Memory B cell (primary cell): ENCODE measurements at regions not wholly inside any gene's neighbourhood (a gene's known extent, or its start where the extent isn't known, plus 50 kb on each side); places are given as distances from the start of the nearest gene placed in this dataset.

Experiments
- ATAC-seq: fragments of 150-1000 bp; cut with Tn5 transposase; 2 replicates; pipeline ENCODE4 v1.10.0; 2021; ENCODE audit warnings: low read depth, mild to moderate bottlenecking, moderate library complexity
- DNase-seq, 2 donors: peaks; one replicate each; pipeline ENCODE4 v3.0.0; 2022; ENCODE audit warnings: low spot score in 2 of 2
- H3K27ac Mint-ChIP-seq: one replicate; pipeline ENCODE4 v1.8.0; 2022; ENCODE audit warnings: mild to moderate bottlenecking, moderate library complexity, mixed read lengths
- H3K27me3 Mint-ChIP-seq: one replicate; pipeline ENCODE4 v1.8.0; 2022; ENCODE audit warnings: mixed read lengths
- H3K36me3 Mint-ChIP-seq: one replicate; pipeline ENCODE4 v1.8.0; 2022; ENCODE audit warnings: mild to moderate bottlenecking, mixed read lengths
- H3K4me1 Mint-ChIP-seq: one replicate; pipeline ENCODE4 v1.8.0; 2022; ENCODE audit warnings: mixed read lengths
- H3K4me3 Mint-ChIP-seq: one replicate; pipeline ENCODE4 v1.8.0; 2022; ENCODE audit warnings: mild to moderate bottlenecking, moderate library complexity, mixed read lengths
- H3K9me3 Mint-ChIP-seq: one replicate; pipeline ENCODE4 v1.8.0; 2022; ENCODE audit warnings: mixed read lengths

DNA sequence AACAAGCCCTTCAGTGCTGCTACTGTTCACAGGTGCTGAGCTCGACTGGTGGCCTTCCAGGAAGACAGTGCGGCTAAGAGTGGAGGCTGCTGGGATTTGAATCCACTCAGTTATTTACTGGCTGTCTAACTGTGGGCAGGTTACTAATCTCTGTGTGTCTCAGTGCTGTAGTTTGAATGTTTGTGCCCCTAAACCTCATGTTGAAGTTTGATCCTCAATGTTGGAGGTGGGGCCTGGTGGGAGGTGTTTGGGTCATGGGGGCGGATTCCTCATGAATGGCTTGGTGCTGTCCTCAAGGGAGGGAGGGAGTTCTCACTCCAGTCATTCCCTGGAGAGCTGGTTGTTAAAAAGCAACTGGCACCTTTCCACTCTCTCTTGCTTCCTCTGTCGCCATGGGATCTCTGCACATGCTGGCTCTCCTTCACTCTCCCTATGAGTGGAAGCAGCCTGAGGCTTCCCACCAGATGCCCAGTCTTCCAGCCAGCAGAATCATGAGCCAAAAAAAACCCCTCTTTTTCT lies 334.8 kb downstream of the RPS6KC1 start:
- no peaks in the 10 kb centered on the region for H3K4me1 Mint-ChIP-seq
- H3K27ac Mint-ChIP-seq: no peak overlapping the region
- H3K36me3 Mint-ChIP-seq: no peaks in the 10 kb centered on the region
- H3K4me3 Mint-ChIP-seq: no peak overlapping the region
- H3K9me3 Mint-ChIP-seq: peaks cover 3% of the 10 kb centered on the region
- peaks cover 2% of the 10 kb centered on the region for H3K27me3 Mint-ChIP-seq
- ATAC-seq (no peak), DNase-seq (no peak)

DNA sequence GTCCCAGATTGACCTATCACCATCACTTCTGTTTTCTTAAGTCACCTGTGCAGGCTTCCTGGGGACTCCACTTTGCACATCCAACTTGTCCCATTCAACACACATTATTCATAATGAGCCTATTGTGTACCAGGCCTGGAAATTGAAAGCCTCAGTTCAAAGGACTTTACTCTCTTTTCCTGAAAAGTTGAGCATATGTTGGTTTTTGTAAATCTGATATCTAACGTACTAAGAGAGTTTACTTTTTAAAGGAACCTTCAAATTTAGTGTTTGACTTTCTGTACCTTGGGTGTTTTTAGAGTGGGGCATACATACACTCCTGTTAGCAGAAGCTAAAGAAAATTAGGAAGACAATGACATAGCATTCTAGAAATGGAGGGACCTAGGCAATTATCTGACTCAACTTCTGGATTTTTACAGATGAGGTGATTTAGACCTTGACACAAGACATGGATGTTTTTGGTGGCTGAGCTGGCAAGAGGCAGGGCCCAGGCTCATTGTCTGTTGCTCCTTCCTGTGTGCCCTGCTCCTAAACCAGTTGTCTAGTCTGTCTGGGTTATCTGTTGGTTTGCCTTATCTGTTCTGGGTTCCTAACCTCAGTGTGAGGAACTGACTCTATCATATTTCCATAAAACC lies 336.5 kb downstream of the RPS6KC1 start:
- Mint-ChIP-seq H3K4me3 (no peak overlapping the region), H3K36me3 (no peaks in the 10 kb centered on the region), H3K4me1 (no peaks in the 10 kb centered on the region), H3K9me3 (peaks cover 3% of the 10 kb centered on the region), H3K27me3 (peaks cover 4% of the 10 kb centered on the region), H3K27ac (no peak overlapping the region)
- ATAC-seq (no peak), DNase-seq (no peak)

GRCh38 chr1:213388199-213388598 lies 337.2 kb downstream of the RPS6KC1 start:
- Mint-ChIP-seq H3K27me3 (peaks cover 4% of the 10 kb centered on the region), H3K4me1 (no peaks in the 10 kb centered on the region), H3K4me3 (no peak overlapping the region), H3K27ac (no peak overlapping the region), H3K9me3 (peaks cover 3% of the 10 kb centered on the region), H3K36me3 (no peaks in the 10 kb centered on the region)
- no peak for ATAC-seq
- DNase-seq: no peak

DNA sequence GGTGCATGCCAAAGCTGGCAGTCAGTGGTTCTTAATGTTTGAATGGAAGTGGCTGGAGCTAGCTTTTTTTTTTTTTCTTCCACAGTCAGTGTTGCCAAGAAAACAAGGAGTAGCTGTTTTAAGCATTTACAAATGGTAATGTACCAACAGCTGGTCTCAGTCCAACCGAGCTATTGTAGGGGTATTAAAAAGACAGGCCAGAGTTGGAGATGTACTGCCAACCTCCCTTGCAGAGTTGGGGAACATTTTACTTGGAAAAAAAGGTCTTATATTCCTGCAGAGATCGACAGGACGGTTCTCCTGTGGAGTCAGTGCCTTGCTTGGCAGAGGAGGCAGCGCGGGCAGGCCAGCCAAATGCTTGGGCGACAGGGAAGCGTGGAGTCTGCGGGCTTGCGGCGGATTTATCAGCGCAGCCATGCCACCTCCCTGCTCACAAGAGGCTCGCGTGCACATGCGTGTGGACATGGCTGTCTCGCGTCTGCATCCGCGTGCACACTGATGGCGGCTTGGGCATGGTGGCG lies 338.1 kb downstream of the RPS6KC1 start:
- ATAC-seq (no peak), DNase-seq (no peak)
- H3K4me3 Mint-ChIP-seq: no peak overlapping the region
- H3K27ac Mint-ChIP-seq: no peak overlapping the region
- no peaks in the 10 kb centered on the region for H3K36me3 Mint-ChIP-seq
- peaks cover 2% of the 10 kb centered on the region for H3K9me3 Mint-ChIP-seq
- no peaks in the 10 kb centered on the region for H3K4me1 Mint-ChIP-seq
- peaks cover 5% of the 10 kb centered on the region for H3K27me3 Mint-ChIP-seq

DNA sequence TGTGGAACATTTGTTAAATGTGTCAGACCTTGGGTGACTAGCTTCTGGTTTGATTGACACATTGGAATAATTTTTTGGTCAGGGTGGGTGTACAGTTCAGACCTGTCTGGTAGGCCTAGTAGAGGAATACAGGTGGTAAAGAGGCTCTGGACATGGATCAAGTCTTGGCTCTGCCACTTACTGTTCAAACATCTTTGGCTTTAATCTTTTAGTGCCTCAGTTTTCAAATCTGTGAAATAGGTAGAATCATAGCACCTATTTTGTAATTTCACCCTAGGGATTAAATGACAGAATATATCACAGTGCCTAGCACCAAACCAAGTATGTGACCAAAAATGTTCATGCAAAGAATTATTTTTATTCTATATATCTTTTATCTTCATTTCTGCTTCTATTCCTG lies 340.4 kb downstream of the RPS6KC1 start:
- no peaks in the 10 kb centered on the region for H3K4me1 Mint-ChIP-seq

DNA sequence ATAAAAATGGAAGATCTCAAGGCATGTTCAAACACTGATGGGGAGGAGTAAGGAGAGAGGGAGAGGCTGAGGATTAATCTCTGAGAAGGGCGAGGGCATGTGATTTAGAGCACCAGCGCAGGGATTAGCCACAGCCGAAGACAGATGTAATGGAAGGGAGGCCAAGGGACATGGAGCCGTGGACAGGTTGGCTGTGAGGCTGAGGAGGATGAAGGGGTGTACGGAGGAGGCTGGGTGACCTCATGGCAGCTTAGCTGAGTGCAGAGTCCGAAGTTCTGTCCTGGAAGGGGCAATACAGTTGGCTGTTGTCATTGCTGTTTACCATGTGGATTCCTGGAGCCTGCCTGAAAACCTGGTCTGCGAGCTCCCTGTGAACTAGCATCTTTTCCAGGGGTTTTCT lies 342.8 kb downstream of the RPS6KC1 start:
- H3K27ac Mint-ChIP-seq: no peak overlapping the region
- peaks cover 7% of the 10 kb centered on the region for H3K27me3 Mint-ChIP-seq
- H3K36me3 Mint-ChIP-seq: no peaks in the 10 kb centered on the region
- ATAC-seq: no peak
- DNase-seq: no peak
- no peaks in the 10 kb centered on the region for H3K4me1 Mint-ChIP-seq
- H3K9me3 Mint-ChIP-seq: peaks cover 3% of the 10 kb centered on the region
- no peak overlapping the region for H3K4me3 Mint-ChIP-seq

More for the DNA sequence above, 340.4 kb downstream of the RPS6KC1 start:
- Mint-ChIP-seq H3K36me3 (no peaks in the 10 kb centered on the region), H3K27ac (no peak overlapping the region), H3K27me3 (peaks cover 5% of the 10 kb centered on the region), H3K4me3 (no peak overlapping the region), H3K9me3 (no peaks in the 10 kb centered on the region)
- ATAC-seq (no peak), DNase-seq (no peak)

- Mint-ChIP-seq H3K27me3 (peaks cover 7% of the 10 kb centered on the region), H3K4me3 (no peak overlapping the region), H3K36me3 (no peaks in the 10 kb centered on the region), H3K4me1 (no peaks in the 10 kb centered on the region), H3K27ac (no peak overlapping the region), H3K9me3 (peaks cover 3% of the 10 kb centered on the region)
- DNase-seq (no peak), ATAC-seq (no peak)
Measured at GRCh38 chr1:213394837-213395236, 343.8 kb downstream of the RPS6KC1 start.

DNA sequence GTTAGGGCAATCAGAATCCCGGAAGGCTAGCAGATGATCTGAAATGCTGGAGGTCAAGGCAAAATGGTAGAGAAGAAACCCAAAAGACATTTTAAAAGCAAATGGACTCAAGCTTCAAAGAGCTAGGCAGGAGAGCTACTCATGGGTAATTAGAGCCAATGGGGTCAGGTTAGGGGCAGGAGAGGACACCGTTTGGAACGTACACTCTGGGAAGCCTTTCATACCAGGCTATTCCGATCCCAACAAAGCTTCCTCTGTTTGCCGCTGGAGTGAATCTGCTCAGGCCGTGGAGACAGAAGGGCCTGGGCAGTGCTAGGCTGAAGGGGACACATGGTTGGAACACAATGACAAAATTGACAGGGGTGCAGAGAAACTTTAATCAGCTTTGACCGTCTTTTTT lies 346.6 kb downstream of the RPS6KC1 start:
- no peaks in the 10 kb centered on the region for H3K36me3 Mint-ChIP-seq
- peaks cover 4% of the 10 kb centered on the region for H3K27me3 Mint-ChIP-seq
- H3K27ac Mint-ChIP-seq: no peak overlapping the region
- H3K4me3 Mint-ChIP-seq: no peak overlapping the region
- DNase-seq: no peak
- no peaks in the 10 kb centered on the region for H3K4me1 Mint-ChIP-seq
- peaks cover 3% of the 10 kb centered on the region for H3K9me3 Mint-ChIP-seq
- no peak for ATAC-seq

GRCh38 chr1:213399695-213400094 lies 348.7 kb downstream of the RPS6KC1 start:
- no peak overlapping the region for H3K4me3 Mint-ChIP-seq
- no peaks in the 10 kb centered on the region for H3K4me1 Mint-ChIP-seq
- no peaks in the 10 kb centered on the region for H3K36me3 Mint-ChIP-seq
- DNase-seq (no peak), ATAC-seq (no peak)
- no peak overlapping the region for H3K27ac Mint-ChIP-seq
- H3K9me3 Mint-ChIP-seq: peaks cover 3% of the 10 kb centered on the region
- peaks cover 4% of the 10 kb centered on the region for H3K27me3 Mint-ChIP-seq

DNA sequence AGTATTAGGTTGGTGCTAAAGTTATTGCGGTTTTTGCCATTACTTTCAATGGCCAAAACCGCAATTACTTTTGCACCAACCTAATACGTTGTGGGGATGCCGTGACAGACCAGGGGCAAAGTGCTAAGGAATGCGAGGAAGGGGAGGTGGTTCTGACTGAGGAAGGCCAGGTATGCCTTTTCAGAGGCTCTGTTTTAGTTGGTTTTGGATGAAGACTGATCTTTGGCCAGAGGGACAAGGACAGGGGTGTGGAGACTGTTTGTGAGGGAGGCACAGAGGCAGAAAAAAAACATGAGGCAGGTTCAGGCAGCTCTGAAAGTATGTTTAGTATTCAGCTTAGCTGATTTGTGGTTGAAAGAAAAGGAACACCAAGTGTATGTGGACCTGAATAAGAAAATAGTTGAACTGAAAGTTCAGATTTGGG lies 358.2 kb downstream of the RPS6KC1 start:
- H3K9me3 Mint-ChIP-seq: peaks cover 4% of the 10 kb centered on the region
- H3K27me3 Mint-ChIP-seq: peaks cover 4% of the 10 kb centered on the region
- DNase-seq (no peak), ATAC-seq (no peak)
- H3K4me3 Mint-ChIP-seq: no peak overlapping the region
- no peaks in the 10 kb centered on the region for H3K4me1 Mint-ChIP-seq
- no peak overlapping the region for H3K27ac Mint-ChIP-seq
- H3K36me3 Mint-ChIP-seq: no peaks in the 10 kb centered on the region

GRCh38 chr1:213409971-213410370 lies 358.9 kb downstream of the RPS6KC1 start:
- DNase-seq: no peak
- H3K4me3 Mint-ChIP-seq: no peak overlapping the region
- no peak overlapping the region for H3K27ac Mint-ChIP-seq
- peaks cover 4% of the 10 kb centered on the region for H3K27me3 Mint-ChIP-seq
- H3K36me3 Mint-ChIP-seq: no peaks in the 10 kb centered on the region
- ATAC-seq: no peak
- H3K4me1 Mint-ChIP-seq: no peaks in the 10 kb centered on the region
- H3K9me3 Mint-ChIP-seq: peaks cover 4% of the 10 kb centered on the region

DNA sequence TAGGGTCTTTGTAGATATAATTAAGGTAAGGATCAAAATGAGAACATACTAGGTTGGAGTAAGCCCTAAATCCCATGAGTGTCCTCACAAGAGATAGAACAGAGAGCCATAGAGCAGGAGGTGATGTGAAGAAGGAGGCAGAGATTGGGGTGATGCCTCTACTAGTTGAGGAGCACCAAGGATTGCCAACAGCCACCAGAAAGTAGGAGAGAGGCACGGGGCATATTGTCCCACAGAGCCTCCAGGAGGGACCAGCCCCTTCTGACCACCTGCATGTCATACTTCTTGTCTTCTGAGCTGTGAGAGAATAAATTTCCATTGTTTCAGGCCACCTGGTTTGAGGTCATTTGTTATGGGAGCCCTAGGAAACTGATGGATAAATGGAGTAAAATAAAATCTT lies 363.3 kb downstream of the RPS6KC1 start:
- H3K4me3 Mint-ChIP-seq: no peak overlapping the region
- peaks cover 5% of the 10 kb centered on the region for H3K27me3 Mint-ChIP-seq
- peaks cover 4% of the 10 kb centered on the region for H3K9me3 Mint-ChIP-seq
- no peak overlapping the region for H3K27ac Mint-ChIP-seq
- ATAC-seq (no peak), DNase-seq (no peak)
- H3K4me1 Mint-ChIP-seq: no peaks in the 10 kb centered on the region
- H3K36me3 Mint-ChIP-seq: no peaks in the 10 kb centered on the region

DNA sequence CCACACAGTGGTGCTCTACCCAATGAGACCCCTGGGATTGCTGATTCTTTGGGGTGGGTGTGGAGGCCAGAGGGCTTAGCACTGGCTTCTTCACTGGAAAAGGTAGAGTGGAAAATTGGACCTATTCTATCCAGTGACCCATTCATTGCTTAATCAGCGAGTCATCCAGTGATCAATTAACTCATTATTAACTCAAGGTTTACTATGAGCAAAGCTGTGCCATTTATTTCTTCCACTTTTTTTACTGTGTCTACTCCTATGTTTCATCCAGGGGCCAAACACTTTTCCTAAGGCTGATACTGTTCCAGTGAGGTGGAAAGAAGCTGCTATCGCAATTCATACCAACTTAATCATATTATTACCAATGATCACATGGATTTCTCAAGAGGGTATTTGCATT lies 363.9 kb downstream of the RPS6KC1 start:
- DNase-seq (no peak), ATAC-seq (no peak)
- H3K27ac Mint-ChIP-seq: no peak overlapping the region
- H3K27me3 Mint-ChIP-seq: peaks cover 5% of the 10 kb centered on the region
- H3K36me3 Mint-ChIP-seq: no peaks in the 10 kb centered on the region
- no peaks in the 10 kb centered on the region for H3K4me1 Mint-ChIP-seq
- H3K9me3 Mint-ChIP-seq: peaks cover 3% of the 10 kb centered on the region
- H3K4me3 Mint-ChIP-seq: no peak overlapping the region

- ATAC-seq (no peak), DNase-seq (no peak)
- no peaks in the 10 kb centered on the region for H3K4me1 Mint-ChIP-seq
- no peaks in the 10 kb centered on the region for H3K9me3 Mint-ChIP-seq
- no peak overlapping the region for H3K4me3 Mint-ChIP-seq
- peaks cover 2% of the 10 kb centered on the region for H3K27me3 Mint-ChIP-seq
- H3K36me3 Mint-ChIP-seq: no peaks in the 10 kb centered on the region
- H3K27ac Mint-ChIP-seq: no peak overlapping the region
Measured at GRCh38 chr1:213415691-213416380, 364.8 kb downstream of the RPS6KC1 start.
